B cell (primary cell): ENCODE measurements at regions not wholly inside any gene's neighbourhood (a gene's known extent, or its start where the extent isn't known, plus 50 kb on each side); places are given as distances from the start of the nearest gene placed in this dataset.

Source experiments
- ATAC-seq: fragments of 200-7000 bp; cut with Tn5 transposase; one replicate; pipeline ENCODE4 v1.10.0; 2021; ENCODE audit warnings: low read depth, mild to moderate bottlenecking, moderate number of reproducible peaks, moderate library complexity
- CTCF ChIA-PET: fragments of 350-600 bp; sonication (Branson Sonifier 250); formaldehyde crosslinking; loops from one replicate; lab custom pipeline; 2021; ENCODE audit warnings: antibody characterized with exemption, inconsistent platforms; lab: Charles Lee
- POLR2A ChIA-PET: fragments of 350-600 bp; sonication (Branson Sonifier 250); formaldehyde crosslinking; loops from one replicate; lab custom pipeline; 2021; ENCODE audit warnings: antibody characterized with exemption; lab: Charles Lee
- DNase-seq: peaks from one replicate; pipeline ENCODE4 v3.0.0; 2013
- H2AFZ ChIP-seq: 2 replicates; pipeline ENCODE4 v1.6.1; 2012; ENCODE audit warnings: mild to moderate bottlenecking, low read depth, low read length; ENCODE audit not compliant: insufficient read depth, poor library complexity, severe bottlenecking
- H3K27ac ChIP-seq, 2 donors: 1 replicate in 1 of 2; 2 replicates in 1 of 2; pipeline ENCODE4 v1.5.1; 2012 to 2013; ENCODE audit warnings: low read length in 2 of 2, mild to moderate bottlenecking in 2 of 2, moderate library complexity in 1 of 2
- H3K27me3 ChIP-seq, 4 experiments: fragments of 200-600 bp in 1 of 4; sonication (generic) in 1 of 4; replicated peaks in 1 of 4; 1 replicate in 2 of 4; 2 replicates in 2 of 4; pipeline versions ENCODE4 v1.6.1 to v1.7.0; 2013 to 2016; ENCODE audit warnings: low read length in 3 of 4, mild to moderate bottlenecking in 2 of 4, mixed read lengths in 1 of 4, moderate library complexity in 1 of 4; ENCODE audit not compliant: insufficient read depth in 4 of 4, control insufficient read depth in 3 of 4; ENCODE audit errors: control extremely low read depth in 1 of 4
- H3K36me3 ChIP-seq, 2 experiments: replicated peaks in 1 of 2; 1 replicate in 1 of 2; 2 replicates in 1 of 2; pipeline versions ENCODE4 v1.6.1 to v1.7.1; 2013; ENCODE audit warnings: low read length in 1 of 2; ENCODE audit not compliant: insufficient read depth in 2 of 2, control insufficient read depth in 1 of 2; ENCODE audit errors: control extremely low read depth in 1 of 2, extremely low read depth in 1 of 2
- H3K4me1 ChIP-seq, 2 donors: fragments of 200-600 bp in 1 of 2; sonication (generic) in 1 of 2; 1 replicate in 1 of 2; 2 replicates in 1 of 2; pipeline versions ENCODE4 v1.5.1 to v1.6.1; 2013 to 2017; ENCODE audit warnings: low read length in 2 of 2; ENCODE audit not compliant: control insufficient read depth in 2 of 2, insufficient read depth in 2 of 2
- H3K4me2 ChIP-seq: replicated peaks from 2 replicates; pipeline ENCODE3; 2012; ENCODE audit warnings: mild to moderate bottlenecking, low read depth, low read length; ENCODE audit not compliant: poor library complexity, severe bottlenecking
- H3K4me3 ChIP-seq, 5 experiments: fragments of 200-600 bp in 1 of 5; sonication (generic) in 1 of 5; 1 replicate in 3 of 5; 2 replicates in 2 of 5; pipeline versions ENCODE4 v1.5.1 to v1.7.0; 2011 to 2016; ENCODE audit warnings: low read length in 4 of 5, mild to moderate bottlenecking in 4 of 5, low read depth in 2 of 5, control low read depth in 1 of 5, moderate library complexity in 1 of 5; ENCODE audit not compliant: insufficient read depth in 1 of 5; ENCODE audit errors: control extremely low read depth in 1 of 5, extremely low read depth in 1 of 5
- H3K79me2 ChIP-seq: fragments of 200-600 bp; sonication (generic); one replicate; pipeline ENCODE4 v1.6.0; 2016; ENCODE audit warnings: low read length; ENCODE audit not compliant: control insufficient read depth, insufficient read depth
- H3K9ac ChIP-seq: fragments of 200-600 bp; sonication (generic); 2 replicates; pipeline ENCODE4 v1.6.1; 2017; ENCODE audit warnings: mild to moderate bottlenecking, low read length, moderate library complexity
- H3K9me3 ChIP-seq, 3 donors: one replicate each; pipeline versions ENCODE4 v1.6.1 to v1.7.1; 2013; ENCODE audit warnings: low read length in 2 of 3; ENCODE audit not compliant: control insufficient read depth in 2 of 3, insufficient read depth in 1 of 3; ENCODE audit errors: control extremely low read depth in 1 of 3
- H4K20me1 ChIP-seq: 2 replicates; pipeline ENCODE4 v1.6.0; 2012; ENCODE audit warnings: mild to moderate bottlenecking, low read length; ENCODE audit not compliant: insufficient read depth, control insufficient read depth, poor library complexity, severe bottlenecking
- H3K27ac Mint-ChIP-seq: one replicate; pipeline ENCODE4 v1.8.0; 2021; ENCODE audit warnings: mixed read lengths
- H3K27me3 Mint-ChIP-seq: one replicate; pipeline ENCODE4 v1.8.0; 2021; ENCODE audit warnings: mixed read lengths
- H3K4me1 Mint-ChIP-seq: one replicate; pipeline ENCODE4 v1.8.0; 2021; ENCODE audit warnings: mixed read lengths
- H3K4me3 Mint-ChIP-seq: one replicate; pipeline ENCODE4 v1.8.0; 2021; ENCODE audit warnings: mixed read lengths
- H3K9me3 Mint-ChIP-seq: one replicate; pipeline ENCODE4 v1.8.0; 2022; ENCODE audit warnings: mixed read lengths; ENCODE audit not compliant: insufficient read depth
- EZH2 ChIP-seq: IDR thresholded peaks from 2 replicates; pipeline ENCODE4 v1.6.1; 2012; ENCODE audit warnings: borderline replicate concordance, low read depth, mild to moderate bottlenecking, moderate library complexity, low read length; ENCODE audit not compliant: insufficient read depth, poor library complexity, severe bottlenecking
- WGBS: methylation state at CpG from one replicate; pipeline ENCODE4 v1.1.5; 2013; ENCODE audit warnings: missing lambda C conversion rate; ENCODE audit not compliant: insufficient coverage; 5-methylcytosine and 5-hydroxymethylcytosine counted together
- intact Hi-C: fragments of 100-400 bp; cut with micrococcal nuclease; formaldehyde crosslinking; loops from one replicate; pipeline ENCODE4 v1.10.0; 2022
- TF ChIP-seq, protein P1 (sequence below): fragments of 200-600 bp; IDR thresholded peaks from one replicate; pipeline ENCODE4 v1.8.0; 2022; ENCODE audit warnings: antibody characterized with exemption, mild to moderate bottlenecking

DNA sequence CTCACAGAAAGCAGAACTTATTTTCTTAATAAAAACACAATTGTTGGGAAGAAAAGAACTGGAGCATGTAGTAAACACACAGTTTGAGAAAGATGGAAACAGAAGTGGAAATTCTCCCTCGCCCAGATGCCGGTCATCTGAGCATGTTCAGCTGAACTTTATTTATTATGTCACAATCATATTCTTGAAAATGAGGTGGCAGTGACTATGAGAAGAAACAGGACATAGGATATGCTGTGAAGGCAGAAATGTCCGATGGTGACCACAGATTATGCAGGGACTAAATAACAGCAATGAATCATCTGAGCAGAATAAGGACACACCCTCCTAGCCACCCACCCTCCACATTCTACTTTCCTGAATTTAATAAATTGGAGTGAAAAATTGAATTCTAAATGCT lies 425.3 kb upstream of the NOX3 start:
- Histone ChIP-seq H3K27ac (no peak overlapping the region), H3K36me3 (no peaks in the 10 kb centered on the region), H3K9ac (no peak overlapping the region), H3K9me3 (no peaks in the 10 kb centered on the region), H3K4me1 (peaks cover 11 to 16% of the 10 kb centered on the region in 2 donors), H3K27me3 (no peaks in the 10 kb centered on the region), H2AFZ (no peak overlapping the region), H3K4me3 (no peak overlapping the region), H4K20me1 (no peaks in the 10 kb centered on the region), H3K4me2 (no peak overlapping the region), H3K79me2 (no peaks in the 10 kb centered on the region)
- TF ChIP-seq, protein P1, sequence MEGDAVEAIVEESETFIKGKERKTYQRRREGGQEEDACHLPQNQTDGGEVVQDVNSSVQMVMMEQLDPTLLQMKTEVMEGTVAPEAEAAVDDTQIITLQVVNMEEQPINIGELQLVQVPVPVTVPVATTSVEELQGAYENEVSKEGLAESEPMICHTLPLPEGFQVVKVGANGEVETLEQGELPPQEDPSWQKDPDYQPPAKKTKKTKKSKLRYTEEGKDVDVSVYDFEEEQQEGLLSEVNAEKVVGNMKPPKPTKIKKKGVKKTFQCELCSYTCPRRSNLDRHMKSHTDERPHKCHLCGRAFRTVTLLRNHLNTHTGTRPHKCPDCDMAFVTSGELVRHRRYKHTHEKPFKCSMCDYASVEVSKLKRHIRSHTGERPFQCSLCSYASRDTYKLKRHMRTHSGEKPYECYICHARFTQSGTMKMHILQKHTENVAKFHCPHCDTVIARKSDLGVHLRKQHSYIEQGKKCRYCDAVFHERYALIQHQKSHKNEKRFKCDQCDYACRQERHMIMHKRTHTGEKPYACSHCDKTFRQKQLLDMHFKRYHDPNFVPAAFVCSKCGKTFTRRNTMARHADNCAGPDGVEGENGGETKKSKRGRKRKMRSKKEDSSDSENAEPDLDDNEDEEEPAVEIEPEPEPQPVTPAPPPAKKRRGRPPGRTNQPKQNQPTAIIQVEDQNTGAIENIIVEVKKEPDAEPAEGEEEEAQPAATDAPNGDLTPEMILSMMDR, result no peak
- no peak for TF ChIP-seq EZH2
- Mint-ChIP-seq H3K27ac (no peak overlapping the region), H3K27me3 (no peaks in the 10 kb centered on the region), H3K9me3 (no peaks in the 10 kb centered on the region), H3K4me3 (no peak overlapping the region), H3K4me1 (peaks cover 23% of the 10 kb centered on the region)
- WGBS, result no CpG with 5 or more reads among the region's 3 CpGs
- ATAC-seq (no peak), DNase-seq (no peak)
- intact Hi-C loops, result no loop called here
- CTCF ChIA-PET, result no interaction called here
- POLR2A ChIA-PET, result no interaction called here

DNA sequence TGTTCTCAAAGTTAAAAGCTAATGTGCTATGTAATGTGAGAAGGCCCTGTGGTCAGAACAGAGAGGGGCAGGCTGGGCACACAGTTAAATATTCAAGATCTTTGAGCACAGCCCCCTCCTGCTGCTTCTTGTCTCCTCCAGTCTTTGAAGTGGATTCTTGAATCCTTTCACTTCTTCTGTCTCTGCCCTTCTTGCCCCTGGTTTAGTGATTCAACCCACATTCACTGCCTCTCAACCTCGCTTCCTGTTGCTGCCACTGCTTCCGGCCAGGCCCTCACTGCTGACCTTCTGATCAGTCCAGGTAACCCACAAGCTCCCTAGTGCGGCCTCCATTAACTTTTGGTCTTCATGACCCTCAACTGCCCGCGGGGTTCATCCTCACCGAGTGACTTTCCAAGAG lies 417.3 kb upstream of the NOX3 start:
- no peak overlapping the region for H3K27ac Mint-ChIP-seq
- intact Hi-C loops, result no loop called here
- H3K27ac ChIP-seq, result no peak overlapping the region

More for the DNA sequence above, 417.3 kb upstream of the NOX3 start:
- no peaks in the 10 kb centered on the region for H3K27me3 Mint-ChIP-seq
- Histone ChIP-seq H3K79me2 (no peaks in the 10 kb centered on the region), H3K9ac (no peak overlapping the region), H3K36me3 (no peaks in the 10 kb centered on the region), H2AFZ (no peak overlapping the region), H4K20me1 (no peaks in the 10 kb centered on the region), H3K27me3 (no peaks in the 10 kb centered on the region), H3K4me1 (no peaks in the 10 kb centered on the region), H3K4me3 (no peak overlapping the region), H3K9me3 (no peaks in the 10 kb centered on the region), H3K4me2 (no peak overlapping the region)
- DNase-seq (no peak), ATAC-seq (no peak)
- H3K4me3 Mint-ChIP-seq, result no peak overlapping the region
- ChIA-PET POLR2A (no interaction called here), CTCF (no interaction called here)
- 73% methylated on average over 6 of the region's 6 CpGs for WGBS
- peaks cover 4% of the 10 kb centered on the region for H3K4me1 Mint-ChIP-seq
- no peaks in the 10 kb centered on the region for H3K9me3 Mint-ChIP-seq
- TF ChIP-seq, protein P1, result no peak
- TF ChIP-seq EZH2, result no peak
